ENCODE measurements at regions not wholly inside any gene's neighbourhood (a gene's known extent, or its start where the extent isn't known, plus 50 kb on each side); places are given as distances from the start of the nearest gene placed in this dataset.

GRCh38 chr22:44442186-44442815 is 55.7 kb downstream of the RTL6 start:
- Histone ChIP-seq H3K4me3 (ENCODE audit: low read depth, low read length) (no peak overlapping the region), H3K27me3 (ENCODE audit: control insufficient read depth, insufficient read depth, low read length) (no peaks in the 10 kb centered on the region), H3K36me3 (ENCODE audit: control insufficient read depth, insufficient read depth, low read length) (no peaks in the 10 kb centered on the region)
- DNase-seq (ENCODE audit: low read depth) = no peak
- POLR2A ChIA-PET = no interaction called here
- CTCF ChIA-PET = no interaction called here
- no peak for TF ChIP-seq CTCF (IDR thresholded peaks at IDR 0.05; ENCODE audit: insufficient read depth, low read depth, low read length)

GRCh38 chr22:44441401-44442185 is 56.4 kb downstream of the RTL6 start:
- Histone ChIP-seq H3K36me3 (ENCODE audit: control insufficient read depth, insufficient read depth, low read length) (no peaks in the 10 kb centered on the region), H3K4me3 (ENCODE audit: low read depth, low read length) (no peak overlapping the region), H3K27me3 (ENCODE audit: control insufficient read depth, insufficient read depth, low read length) (no peaks in the 10 kb centered on the region)
- no peak for DNase-seq (ENCODE audit: low read depth)
- ChIA-PET CTCF (no interaction called here), POLR2A (no interaction called here)
- no peak for TF ChIP-seq CTCF (IDR thresholded peaks at IDR 0.05; ENCODE audit: insufficient read depth, low read depth, low read length)

- no peak overlapping the region for H3K4me3 ChIP-seq (ENCODE audit: low read depth, low read length)
- no peak for DNase-seq (ENCODE audit: low read depth)
- H3K36me3 ChIP-seq (ENCODE audit: control insufficient read depth, insufficient read depth, low read length) = no peaks in the 10 kb centered on the region
- ChIA-PET CTCF (no interaction called here), POLR2A (no interaction called here)
- H3K27me3 ChIP-seq (ENCODE audit: control insufficient read depth, insufficient read depth, low read length) = no peaks in the 10 kb centered on the region
- no peak for TF ChIP-seq CTCF (IDR thresholded peaks at IDR 0.05; ENCODE audit: insufficient read depth, low read depth, low read length)
These were observed 57.5 kb downstream of the RTL6 start for GRCh38 chr22:44440224-44441160.

GRCh38 chr22:44439356-44440223 is 58.4 kb downstream of the RTL6 start:
- no peak for DNase-seq (ENCODE audit: low read depth)
- ChIA-PET CTCF (no interaction called here), POLR2A (no interaction called here)

More at GRCh38 chr22:44439356-44440223, 58.4 kb downstream of the RTL6 start:
- H3K36me3 ChIP-seq (ENCODE audit: control insufficient read depth, insufficient read depth, low read length) = no peaks in the 10 kb centered on the region
- TF ChIP-seq CTCF (IDR thresholded peaks at IDR 0.05; ENCODE audit: insufficient read depth, low read depth, low read length) = no peak
- no peaks in the 10 kb centered on the region for H3K27me3 ChIP-seq (ENCODE audit: control insufficient read depth, insufficient read depth, low read length)
- no peak overlapping the region for H3K4me3 ChIP-seq (ENCODE audit: low read depth, low read length)

Data from BJ (cell line).